ENCODE measurements at regions not wholly inside any gene's neighbourhood (a gene's known extent, or its start where the extent isn't known, plus 50 kb on each side); places are given as distances from the start of the nearest gene placed in this dataset.

DNA sequence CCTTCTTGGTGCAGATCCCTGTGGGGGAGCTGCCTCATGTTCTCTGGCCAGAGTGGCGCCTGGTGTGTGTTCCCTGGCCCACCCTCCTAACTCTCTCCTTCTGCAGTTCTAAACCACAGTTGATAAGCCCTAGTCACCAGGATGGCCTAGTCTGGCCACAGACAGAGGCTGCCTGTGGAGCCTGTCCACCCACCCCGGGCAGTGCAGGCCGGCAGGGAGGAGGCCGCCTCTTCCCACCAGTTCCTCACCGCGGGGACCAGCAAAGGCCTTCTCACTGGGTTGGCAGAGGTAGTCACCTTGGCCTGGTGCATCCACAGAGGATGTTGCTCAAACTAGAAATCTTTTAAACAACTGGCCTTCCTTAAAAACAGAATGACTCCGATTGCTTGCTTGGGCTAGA lies 276.4 kb upstream of the TTC14 start:
- DNase-seq (ENCODE audit: low spot score) (no peak), ATAC-seq (ENCODE audit: low FRiP score) (no peak)
- TF ChIP-seq, protein P1, sequence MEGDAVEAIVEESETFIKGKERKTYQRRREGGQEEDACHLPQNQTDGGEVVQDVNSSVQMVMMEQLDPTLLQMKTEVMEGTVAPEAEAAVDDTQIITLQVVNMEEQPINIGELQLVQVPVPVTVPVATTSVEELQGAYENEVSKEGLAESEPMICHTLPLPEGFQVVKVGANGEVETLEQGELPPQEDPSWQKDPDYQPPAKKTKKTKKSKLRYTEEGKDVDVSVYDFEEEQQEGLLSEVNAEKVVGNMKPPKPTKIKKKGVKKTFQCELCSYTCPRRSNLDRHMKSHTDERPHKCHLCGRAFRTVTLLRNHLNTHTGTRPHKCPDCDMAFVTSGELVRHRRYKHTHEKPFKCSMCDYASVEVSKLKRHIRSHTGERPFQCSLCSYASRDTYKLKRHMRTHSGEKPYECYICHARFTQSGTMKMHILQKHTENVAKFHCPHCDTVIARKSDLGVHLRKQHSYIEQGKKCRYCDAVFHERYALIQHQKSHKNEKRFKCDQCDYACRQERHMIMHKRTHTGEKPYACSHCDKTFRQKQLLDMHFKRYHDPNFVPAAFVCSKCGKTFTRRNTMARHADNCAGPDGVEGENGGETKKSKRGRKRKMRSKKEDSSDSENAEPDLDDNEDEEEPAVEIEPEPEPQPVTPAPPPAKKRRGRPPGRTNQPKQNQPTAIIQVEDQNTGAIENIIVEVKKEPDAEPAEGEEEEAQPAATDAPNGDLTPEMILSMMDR (IDR thresholded peaks at IDR 0.05) = no peak

DNA sequence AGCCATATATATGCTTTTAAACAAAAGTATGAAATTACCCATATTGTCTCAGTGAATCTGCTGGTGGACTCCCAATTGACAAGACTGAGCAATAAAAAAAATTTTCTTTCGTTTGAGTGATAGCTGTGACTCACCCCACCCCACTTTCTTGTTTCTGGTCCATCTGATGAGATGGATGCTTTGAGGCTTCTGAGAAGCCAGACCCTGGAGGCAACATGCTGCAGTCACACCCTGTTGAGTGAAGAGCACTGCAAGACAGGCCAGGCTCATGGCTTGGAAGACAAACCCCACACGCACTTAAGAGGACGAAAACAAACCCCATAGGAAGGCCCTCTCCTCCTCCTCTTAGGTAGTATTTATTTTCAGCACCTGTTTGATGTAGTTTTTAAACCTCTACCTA lies 276.0 kb upstream of the TTC14 start:
- DNase-seq (ENCODE audit: low spot score) (no peak), ATAC-seq (ENCODE audit: low FRiP score) (no peak)
- TF ChIP-seq, protein P1 (IDR thresholded peaks at IDR 0.05) = no peak

DNA sequence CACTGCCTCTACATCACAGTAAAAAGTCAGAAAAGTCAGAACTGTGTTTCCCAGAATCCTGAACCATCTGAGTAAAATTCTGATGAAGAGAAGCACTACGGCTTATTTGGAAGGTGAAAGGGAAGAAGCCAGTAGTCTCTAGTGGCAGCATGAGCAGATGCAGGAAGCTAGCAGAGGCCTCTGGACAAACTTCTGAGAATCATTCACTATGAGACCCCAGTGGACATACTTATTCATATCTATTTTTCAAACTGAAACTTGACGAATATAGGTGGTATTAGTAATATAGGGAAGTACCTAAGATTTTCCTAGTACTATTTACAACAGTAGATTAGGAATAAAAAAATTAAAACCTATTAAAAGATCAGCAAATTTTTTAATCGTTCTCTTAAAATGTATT lies 272.8 kb upstream of the TTC14 start:
- ATAC-seq (ENCODE audit: low FRiP score) (no peak), DNase-seq (ENCODE audit: low spot score) (no peak)
- TF ChIP-seq, protein P1 (IDR thresholded peaks at IDR 0.05) = no peak

DNA sequence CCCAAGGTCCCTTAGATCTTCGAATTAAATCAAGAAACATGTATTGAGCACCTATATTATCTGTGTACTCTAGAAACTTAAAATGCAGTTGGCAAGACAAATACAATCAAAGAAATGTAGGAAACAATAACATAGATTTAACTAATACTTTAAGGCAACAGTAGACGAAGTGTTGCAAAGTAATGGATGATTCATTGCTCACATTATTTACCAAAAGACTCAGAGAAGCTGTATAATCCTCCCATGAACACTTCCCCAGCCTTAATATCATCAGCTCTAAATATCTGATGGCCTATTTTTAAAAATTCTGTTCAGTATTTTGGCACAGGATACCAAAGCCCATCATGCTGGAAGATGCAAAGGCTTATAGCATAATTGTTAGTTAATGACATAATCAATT lies 272.1 kb upstream of the TTC14 start:
- DNase-seq (ENCODE audit: low spot score) = no peak
- TF ChIP-seq, protein P1 (IDR thresholded peaks at IDR 0.05) = no peak

DNA sequence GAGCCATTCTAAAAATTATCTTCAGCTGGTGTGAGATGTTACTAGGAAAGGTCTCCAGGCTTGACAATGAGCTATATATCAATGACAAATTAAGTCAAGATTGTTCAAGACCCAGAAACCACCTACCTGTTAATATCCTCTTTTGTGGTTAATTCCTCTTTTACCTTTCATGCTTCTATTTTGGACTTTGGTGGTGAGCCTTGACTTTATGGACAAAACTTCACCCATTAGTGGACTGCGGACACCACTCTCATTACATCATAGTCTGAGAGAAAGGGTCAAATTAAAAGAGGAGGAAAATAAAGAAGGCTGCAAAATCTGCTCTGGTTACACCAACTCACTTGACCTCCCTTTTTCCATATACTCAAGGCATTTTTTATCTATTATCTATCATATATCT lies 271.5 kb upstream of the TTC14 start:
- ATAC-seq (ENCODE audit: low FRiP score) (no peak), DNase-seq (ENCODE audit: low spot score) (no peak)
- TF ChIP-seq, protein P1 (IDR thresholded peaks at IDR 0.05) = no peak

More for the DNA sequence above, 272.1 kb upstream of the TTC14 start:
- ATAC-seq (ENCODE audit: low FRiP score) = no peak

DNA sequence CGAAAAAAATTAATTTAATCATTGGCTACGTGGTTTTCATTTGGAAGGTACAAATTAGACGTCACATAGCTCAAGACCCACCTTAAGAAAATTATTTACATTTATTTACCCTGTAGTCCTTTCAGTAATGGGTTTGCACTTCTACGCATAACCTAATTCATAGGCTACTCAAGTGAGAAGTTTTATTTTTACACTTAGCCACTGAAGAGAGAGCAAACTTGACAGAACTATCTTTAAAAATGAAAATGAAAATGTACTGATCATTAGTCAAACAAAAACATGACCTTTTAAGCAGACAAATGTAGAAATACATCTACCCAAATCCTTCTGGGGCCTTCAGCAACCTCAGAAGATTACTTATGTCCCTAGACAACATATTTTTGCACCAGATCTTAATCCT lies 269.4 kb upstream of the TTC14 start:
- ATAC-seq (ENCODE audit: low FRiP score) = no peak
- DNase-seq (ENCODE audit: low spot score) = no peak
- TF ChIP-seq, protein P1 (IDR thresholded peaks at IDR 0.05) = no peak

DNA sequence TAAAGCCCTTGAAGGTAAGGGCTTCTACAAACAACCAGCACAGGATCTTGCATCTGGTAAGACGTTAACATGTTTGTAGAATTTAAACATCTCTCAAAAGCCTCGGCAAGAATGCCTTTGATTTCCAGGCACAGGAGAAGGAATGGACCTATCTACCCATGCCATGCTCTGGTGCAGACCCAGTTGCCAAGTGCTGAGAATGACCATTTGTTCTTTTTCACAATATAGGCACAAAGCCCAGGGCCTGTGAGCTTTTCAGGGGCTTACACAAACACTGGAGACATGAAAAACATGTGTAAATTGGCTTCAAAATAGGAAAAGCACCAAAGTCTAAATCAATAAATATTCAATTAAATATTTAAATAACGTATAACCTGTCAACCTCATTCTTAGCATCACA lies 266.9 kb upstream of the TTC14 start:
- TF ChIP-seq, protein P1 (IDR thresholded peaks at IDR 0.05) = no peak
- ATAC-seq (ENCODE audit: low FRiP score) = no peak

More for the DNA sequence above, 266.9 kb upstream of the TTC14 start:
- DNase-seq (ENCODE audit: low spot score) = no peak
